ENCODE measurements at regions not wholly inside any gene's neighbourhood (a gene's known extent, or its start where the extent isn't known, plus 50 kb on each side); places are given as distances from the start of the nearest gene placed in this dataset.

- DNase-seq (ENCODE audit: low spot score), result no peak
Observed at GRCh38 chr6:9409126-9409525, 973.8 kb upstream of the SLC35B3 start.

- peak; percentile 28 for DNase-seq (ENCODE audit: low spot score)
Observed at GRCh38 chr6:9408402-9409117, 973.2 kb upstream of the SLC35B3 start.

GRCh38 chr6:9405825-9406224, 970.5 kb upstream of the SLC35B3 start:
- no peak for DNase-seq (ENCODE audit: low spot score)

GRCh38 chr6:9405369-9405768, 970.0 kb upstream of the SLC35B3 start:
- peak; percentile 80 for DNase-seq (ENCODE audit: low spot score)

GRCh38 chr6:9404351-9405146, 969.2 kb upstream of the SLC35B3 start:
- DNase-seq (ENCODE audit: low spot score), result peak; percentile 11

- DNase-seq (ENCODE audit: low spot score), result no peak
Observed at GRCh38 chr6:9403736-9404135, 968.4 kb upstream of the SLC35B3 start.

GRCh38 chr6:9401960-9402359, 966.6 kb upstream of the SLC35B3 start:
- no peak for DNase-seq (ENCODE audit: low spot score)

GRCh38 chr6:9399916-9400315, 964.6 kb upstream of the SLC35B3 start:
- no peak for DNase-seq (ENCODE audit: low spot score)

- DNase-seq (ENCODE audit: low spot score), result no peak
Observed at GRCh38 chr6:9398767-9399373, 963.5 kb upstream of the SLC35B3 start.

- no peak for DNase-seq (ENCODE audit: low spot score)
Observed at GRCh38 chr6:9398071-9398766, 962.9 kb upstream of the SLC35B3 start.

GRCh38 chr6:9388596-9388995, 953.3 kb upstream of the SLC35B3 start:
- DNase-seq (ENCODE audit: low spot score), result no peak

- no peak for DNase-seq (ENCODE audit: low spot score)
Observed at GRCh38 chr6:9380568-9380967, 945.2 kb upstream of the SLC35B3 start.

- DNase-seq (ENCODE audit: low spot score), result no peak
Observed at GRCh38 chr6:9373308-9373707, 938.0 kb upstream of the SLC35B3 start.

GRCh38 chr6:9370480-9370879, 935.1 kb upstream of the SLC35B3 start:
- no peak for DNase-seq (ENCODE audit: low spot score)

- no peak for DNase-seq (ENCODE audit: low spot score)
Observed at GRCh38 chr6:9365378-9365777, 930.0 kb upstream of the SLC35B3 start.

- no peak for DNase-seq (ENCODE audit: low spot score)
Observed at GRCh38 chr6:9361749-9362148, 926.4 kb upstream of the SLC35B3 start.

- no peak for DNase-seq (ENCODE audit: low spot score)
Observed at GRCh38 chr6:9360881-9361280, 925.5 kb upstream of the SLC35B3 start.

GRCh38 chr6:9347608-9348007, 912.3 kb upstream of the SLC35B3 start:
- DNase-seq (ENCODE audit: low spot score), result no peak

- no peak for DNase-seq (ENCODE audit: low spot score)
Observed at GRCh38 chr6:9346923-9347322, 911.6 kb upstream of the SLC35B3 start.

GRCh38 chr6:9335431-9335830, 900.1 kb upstream of the SLC35B3 start:
- DNase-seq (ENCODE audit: low spot score), result no peak

- no peak for DNase-seq (ENCODE audit: low spot score)
Observed at GRCh38 chr6:9334979-9335378, 899.6 kb upstream of the SLC35B3 start.

- no peak for DNase-seq (ENCODE audit: low spot score)
Observed at GRCh38 chr6:9332241-9332780, 897.0 kb upstream of the SLC35B3 start.
